GM03348 (cell line): ENCODE measurements at regions not wholly inside any gene's neighbourhood (a gene's known extent, or its start where the extent isn't known, plus 50 kb on each side); places are given as distances from the start of the nearest gene placed in this dataset.
"Not testable (repeated sequence)": the region's sequence is repeated elsewhere in the genome, so short reads cannot be mapped to it uniquely, and the experiment has no call there.

Source experiments
- DNase-seq: peaks from one replicate; pipeline ENCODE4 v3.0.0; 2012; ENCODE audit warnings: low spot score

GRCh38 chr17:71791311-71791710 is 329.5 kb upstream of the SOX9 start:
- DNase-seq: no peak

- peak; percentile 39 for DNase-seq
These were observed 327.9 kb upstream of the SOX9 start for GRCh38 chr17:71792966-71793365.

DNA sequence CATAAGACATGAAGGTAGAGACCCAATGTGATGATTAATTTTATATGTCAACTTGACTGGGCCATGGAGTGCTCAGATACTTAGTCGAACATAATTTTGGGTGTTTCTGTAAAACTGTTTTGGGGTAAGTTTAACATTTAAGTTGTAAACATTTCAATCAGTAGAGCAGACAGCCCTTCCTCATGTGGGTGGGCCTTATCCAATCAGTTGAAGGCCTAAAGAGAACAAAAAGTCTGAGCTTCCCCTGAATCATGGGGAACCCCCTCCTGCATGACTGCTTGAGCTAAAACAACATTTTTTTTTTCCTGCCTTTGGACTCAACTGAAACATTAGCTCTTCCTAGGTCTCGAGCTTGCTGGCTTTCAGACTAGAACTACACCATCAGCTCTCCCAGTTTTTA is 327.3 kb upstream of the SOX9 start:
- no peak for DNase-seq

- no peak for DNase-seq
These were observed 322.1 kb upstream of the SOX9 start for GRCh38 chr17:71798701-71799100.

GRCh38 chr17:71799657-71800056 is 321.2 kb upstream of the SOX9 start:
- no peak for DNase-seq

DNA sequence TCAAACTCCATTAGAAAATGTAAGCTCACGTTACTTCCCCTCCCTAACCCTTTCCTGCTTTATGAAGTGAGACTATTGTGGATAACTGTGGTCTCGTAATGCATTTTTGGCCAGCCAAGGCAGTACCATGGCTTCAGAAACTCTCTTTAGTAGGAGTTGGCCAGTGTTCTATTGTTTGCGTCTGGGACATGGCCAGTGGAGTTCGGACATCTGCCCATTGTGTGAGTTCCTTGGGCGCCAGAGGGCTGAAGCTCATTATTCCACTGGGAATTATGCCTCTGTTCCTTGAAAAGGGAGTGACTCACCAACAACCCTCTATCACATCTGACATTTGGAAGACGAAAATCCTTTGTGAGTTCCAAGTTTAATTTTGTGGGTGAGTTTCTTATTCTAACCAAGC is 319.5 kb upstream of the SOX9 start:
- DNase-seq: peak; percentile 75

- DNase-seq: no peak
These were observed 318.2 kb upstream of the SOX9 start for GRCh38 chr17:71802663-71803062.

- no peak for DNase-seq
These were observed 317.1 kb upstream of the SOX9 start for GRCh38 chr17:71803656-71804284.

DNA sequence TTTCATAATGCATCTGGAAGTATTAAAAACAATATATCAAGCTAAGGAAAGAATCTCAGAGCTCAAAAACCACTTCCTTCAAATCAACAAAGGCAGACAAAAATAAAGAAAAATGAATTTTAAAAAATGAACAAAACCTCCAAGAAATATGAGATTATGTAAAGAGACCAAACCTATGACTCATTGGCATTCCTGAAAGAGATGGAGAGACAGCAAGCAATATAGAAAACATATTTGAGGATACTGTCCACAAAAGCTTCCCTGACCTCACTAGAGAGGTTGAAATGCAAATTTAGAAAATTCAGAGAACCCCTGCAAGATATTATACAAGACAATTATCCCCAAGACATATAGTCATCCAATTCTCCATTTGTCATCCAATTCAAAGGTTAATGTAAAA is 311.3 kb upstream of the SOX9 start:
- DNase-seq: no peak

DNA sequence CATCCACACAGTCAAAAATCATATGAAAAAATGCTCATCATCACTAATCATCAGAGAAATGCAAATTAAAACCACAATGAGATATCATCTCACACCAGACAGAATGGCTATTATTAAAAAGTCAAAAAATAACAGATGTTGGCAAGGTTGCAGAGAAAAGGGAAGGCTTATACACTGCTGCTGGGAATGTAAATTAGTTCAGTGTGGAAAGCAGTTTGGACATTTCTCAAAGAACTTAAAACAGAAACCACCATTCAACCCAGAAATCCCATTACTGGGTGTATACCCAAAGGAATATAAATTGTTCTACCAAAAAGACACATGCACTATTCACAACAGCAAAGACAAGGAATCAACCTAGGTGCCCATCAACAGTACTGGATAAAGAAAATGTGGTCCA is 307.0 kb upstream of the SOX9 start:
- not testable (repeated sequence) for DNase-seq

DNA sequence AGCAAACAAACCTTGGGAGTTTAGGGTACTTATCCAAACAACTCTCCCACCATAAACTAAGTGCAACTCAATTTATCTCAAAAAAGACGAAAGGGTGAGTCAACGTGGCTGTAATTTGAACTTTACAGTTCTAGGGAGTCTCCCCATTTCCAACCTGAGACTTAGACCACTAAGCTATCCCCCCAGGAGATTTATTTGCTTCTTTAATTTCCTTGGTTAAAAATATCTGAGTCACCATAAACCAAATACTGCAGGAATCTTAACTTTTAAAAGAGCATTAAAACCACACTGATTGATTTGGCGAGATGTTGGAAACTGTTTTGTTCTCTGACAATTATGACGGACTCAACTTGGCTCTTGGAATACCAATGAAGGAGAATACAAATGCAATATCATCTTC is 299.3 kb upstream of the SOX9 start:
- no peak for DNase-seq

DNA sequence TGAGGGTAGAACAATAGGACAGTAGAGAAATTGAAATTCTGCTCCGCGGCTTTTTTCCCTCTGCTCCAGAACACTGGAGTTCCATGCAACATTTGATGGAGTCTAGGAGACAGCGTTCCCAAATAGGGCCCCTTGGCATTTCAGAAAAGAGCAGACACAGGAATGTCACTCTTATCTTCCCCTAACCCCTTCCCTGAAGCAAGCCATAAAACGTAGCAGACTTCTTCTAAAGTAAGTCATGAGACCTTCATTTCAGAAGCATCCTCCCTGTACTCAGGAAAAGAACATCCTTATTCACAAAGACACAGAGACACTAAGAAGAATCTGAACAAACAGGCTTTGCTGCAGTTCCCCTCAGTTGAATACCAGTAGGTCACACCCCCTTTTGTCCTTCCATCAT is 296.1 kb upstream of the SOX9 start:
- DNase-seq: no peak

DNA sequence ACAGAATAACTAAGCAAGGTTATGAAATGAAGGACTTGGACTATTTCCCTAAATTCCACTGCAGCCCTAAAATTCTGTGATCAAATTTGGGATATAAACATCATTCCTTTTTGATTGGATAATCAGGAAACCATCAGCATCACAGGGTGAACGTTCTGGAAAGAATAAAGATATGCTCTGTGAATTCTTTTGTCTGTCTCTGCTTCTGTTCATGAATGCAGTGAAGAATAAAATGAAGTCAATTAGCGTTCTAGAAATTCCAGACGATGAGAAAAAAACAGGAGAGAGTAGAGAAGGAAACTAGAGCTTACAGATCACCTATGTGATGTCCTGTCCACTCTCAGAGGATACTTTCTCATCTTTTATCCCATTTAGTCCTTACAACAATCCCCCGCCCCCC is 295.1 kb upstream of the SOX9 start:
- peak; percentile 7 for DNase-seq

DNA sequence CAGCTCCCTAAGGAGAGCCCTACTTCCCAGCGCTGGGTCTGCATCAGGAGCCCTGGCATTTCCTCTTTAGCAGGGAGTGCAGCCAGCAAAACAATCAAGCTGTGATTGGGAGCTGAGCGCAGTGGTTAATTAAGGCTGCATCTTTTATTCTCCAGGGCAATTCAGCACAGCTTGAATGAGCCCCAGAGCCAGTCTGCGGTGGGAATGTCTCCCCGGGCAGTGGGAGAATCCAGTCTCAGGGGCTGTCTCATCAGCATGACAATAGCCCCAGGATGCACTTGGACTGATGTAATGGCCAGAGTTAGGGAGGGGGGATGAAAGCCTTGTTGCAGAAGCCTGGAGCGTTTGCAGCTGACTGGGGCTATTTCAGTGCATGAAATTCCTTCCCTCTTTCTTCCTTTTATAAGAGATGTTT is 292.6 kb upstream of the SOX9 start:
- DNase-seq: peak; percentile 62

DNA sequence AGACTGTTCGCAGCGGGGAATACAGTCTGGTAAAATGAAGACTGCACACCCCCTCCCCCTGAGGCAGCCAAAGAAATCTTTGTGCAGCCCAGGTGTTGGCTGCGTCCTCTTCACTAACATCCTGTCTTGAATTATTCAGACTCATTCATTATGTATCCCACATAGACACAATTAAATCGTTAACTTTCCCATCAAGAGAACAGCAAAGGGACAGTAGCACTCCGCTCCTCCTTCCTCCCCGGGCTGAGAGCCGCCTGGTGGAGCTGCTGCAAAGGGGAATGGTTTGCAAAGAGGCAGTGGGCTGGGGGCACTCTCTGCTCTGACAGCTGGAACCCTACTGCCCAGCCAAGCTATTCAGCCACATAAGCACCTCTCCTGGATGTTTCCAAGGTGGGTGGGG is 290.0 kb upstream of the SOX9 start:
- no peak for DNase-seq

GRCh38 chr17:71842986-71843385 is 277.8 kb upstream of the SOX9 start:
- no peak for DNase-seq

GRCh38 chr17:71845337-71845736 is 275.5 kb upstream of the SOX9 start:
- no peak for DNase-seq

DNA sequence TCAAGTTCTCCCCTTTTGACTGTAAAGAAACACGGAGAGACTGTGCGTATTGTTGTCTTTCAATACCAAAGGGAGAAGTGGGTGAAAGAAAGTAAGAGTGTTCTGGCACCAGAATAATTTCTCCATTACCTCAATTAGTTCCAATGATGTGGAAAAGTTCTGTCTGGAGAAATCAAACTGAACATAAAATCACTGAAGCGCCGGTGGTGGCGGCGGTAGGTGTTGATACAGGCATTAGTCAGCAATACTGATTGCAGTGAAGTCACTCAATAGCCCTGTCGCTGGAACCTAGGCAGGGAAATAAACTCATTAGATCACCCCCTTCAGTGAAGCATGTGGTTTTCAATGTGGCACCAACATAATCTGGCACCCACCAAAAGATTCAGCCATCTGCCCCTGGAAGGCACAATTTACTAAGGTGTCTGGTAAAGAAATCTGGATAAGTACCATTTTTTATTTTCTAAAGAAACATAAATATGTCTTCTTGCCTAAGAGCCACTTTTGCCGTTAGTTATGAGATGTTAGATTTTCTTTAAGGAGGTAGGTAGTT is 274.2 kb upstream of the SOX9 start:
- DNase-seq: no peak

DNA sequence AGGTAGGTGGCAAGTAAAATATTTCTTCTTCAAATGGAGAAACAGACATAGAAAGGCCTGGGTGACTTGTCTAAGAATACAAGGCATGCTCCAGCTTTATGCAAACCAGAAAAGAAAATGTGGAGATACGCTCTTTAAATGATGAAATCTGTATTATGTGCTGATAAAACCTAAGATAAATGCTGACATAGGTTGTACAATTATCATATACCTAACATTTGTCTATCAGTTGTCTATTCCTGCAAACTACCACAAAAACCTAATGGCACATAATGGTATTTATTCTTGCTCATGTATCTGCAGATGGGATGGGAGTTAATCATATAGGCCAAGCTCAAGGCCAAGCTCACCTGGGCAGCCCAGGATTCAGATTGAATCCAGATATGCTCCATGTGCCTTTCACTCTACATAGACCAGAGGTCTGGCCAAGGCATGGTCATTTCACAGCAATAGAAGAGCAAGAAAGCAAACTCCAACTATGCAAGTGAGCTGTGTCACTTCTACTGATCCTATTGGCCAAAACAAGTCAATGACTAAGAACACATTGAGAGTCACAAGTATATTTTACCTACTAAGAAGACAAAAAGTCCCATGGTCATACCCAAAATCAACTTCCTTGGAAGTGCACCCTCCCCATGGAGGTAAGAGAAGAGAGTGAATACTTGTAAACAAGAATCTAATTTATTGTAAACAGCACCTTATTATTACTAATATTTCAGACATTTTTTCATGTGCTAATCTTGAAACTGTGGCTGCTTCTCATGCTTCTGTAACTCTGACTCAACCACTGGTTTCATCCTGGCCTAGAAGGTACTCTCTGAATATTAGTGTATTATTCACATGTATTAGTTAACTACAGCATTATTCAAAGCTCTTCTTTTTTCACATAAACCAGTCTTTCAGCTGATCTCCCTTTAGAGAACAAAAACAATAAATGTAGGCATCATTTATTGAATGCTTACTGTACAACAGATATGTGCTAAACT is 270.7 kb upstream of the SOX9 start:
- no peak for DNase-seq

- no peak for DNase-seq
These were observed 270.0 kb upstream of the SOX9 start for GRCh38 chr17:71850812-71851211.

GRCh38 chr17:71855010-71855409 is 265.8 kb upstream of the SOX9 start:
- DNase-seq: no peak

DNA sequence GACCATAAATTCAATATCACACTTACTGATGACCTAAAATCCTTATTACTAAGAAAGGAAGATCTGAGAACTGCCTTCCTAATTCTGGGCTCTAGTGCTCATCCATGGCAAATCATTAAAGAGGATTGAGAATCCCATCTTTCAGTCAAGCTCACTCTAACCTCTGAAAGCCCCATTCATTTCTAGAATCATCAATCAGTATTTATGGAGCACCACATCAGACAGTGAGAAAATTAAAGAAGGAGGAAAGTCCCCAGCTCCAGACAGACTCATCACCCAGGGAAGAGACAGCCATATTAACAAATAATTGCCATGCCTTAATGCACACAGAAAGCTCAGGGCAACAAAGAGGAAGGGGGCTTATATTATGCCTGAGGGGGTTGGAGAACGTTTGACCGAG is 256.1 kb upstream of the SOX9 start:
- no peak for DNase-seq

DNA sequence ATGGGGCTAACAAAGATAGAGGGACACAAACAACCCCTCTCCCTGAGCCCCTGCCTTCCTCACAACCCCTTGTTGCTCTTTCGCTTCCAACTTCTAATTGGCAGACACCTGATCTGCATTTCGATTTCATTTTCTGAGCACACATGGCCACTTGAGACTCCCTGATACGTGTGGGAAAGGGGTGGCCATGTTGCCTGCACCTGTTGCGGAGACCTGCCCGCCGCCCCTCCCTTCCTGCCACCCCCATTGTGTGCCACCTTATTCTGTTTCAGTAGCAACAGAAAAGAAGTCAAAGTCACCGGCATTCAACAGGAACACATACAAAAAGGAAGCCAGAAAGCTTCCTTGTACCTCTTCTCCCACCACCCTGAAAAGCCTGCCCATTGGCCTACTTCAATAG is 254.7 kb upstream of the SOX9 start:
- DNase-seq: no peak
